ENCODE measurements at regions not wholly inside any gene's neighbourhood (a gene's known extent, or its start where the extent isn't known, plus 50 kb on each side); places are given as distances from the start of the nearest gene placed in this dataset.

DNA sequence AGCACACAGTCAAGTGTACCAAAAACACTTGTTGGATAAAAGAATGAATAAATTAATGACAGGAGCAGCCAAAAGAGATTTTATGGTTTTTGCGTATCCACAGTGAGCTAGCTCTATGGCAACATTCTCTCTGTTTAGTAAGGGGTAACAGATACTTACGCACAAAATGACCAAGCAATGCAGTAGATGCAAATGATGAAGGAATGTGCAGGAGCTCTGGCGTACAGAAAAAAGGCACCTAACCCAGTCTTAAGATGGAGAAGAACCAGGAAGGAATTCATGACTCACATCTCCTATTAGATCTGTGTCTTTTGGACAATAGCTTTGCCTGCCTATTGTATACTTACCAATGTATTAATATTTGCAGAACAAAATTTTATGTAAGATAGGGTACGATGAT, 191.9 kb upstream of the PREP start:
- DNase-seq (ENCODE audit: low read depth), result no peak
- TF ChIP-seq MYC (IDR thresholded peaks at IDR 0.05; ENCODE audit: low read depth, low read length), result no peak
- TF ChIP-seq, protein P1, sequence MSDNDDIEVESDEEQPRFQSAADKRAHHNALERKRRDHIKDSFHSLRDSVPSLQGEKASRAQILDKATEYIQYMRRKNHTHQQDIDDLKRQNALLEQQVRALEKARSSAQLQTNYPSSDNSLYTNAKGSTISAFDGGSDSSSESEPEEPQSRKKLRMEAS (IDR thresholded peaks at IDR 0.05; ENCODE audit: low read depth, low read length), result no peak
- TF ChIP-seq POLR2A (IDR thresholded peaks at IDR 0.05; ENCODE audit: extremely low read depth, insufficient read length), result no peak
- TF ChIP-seq, protein P2, sequence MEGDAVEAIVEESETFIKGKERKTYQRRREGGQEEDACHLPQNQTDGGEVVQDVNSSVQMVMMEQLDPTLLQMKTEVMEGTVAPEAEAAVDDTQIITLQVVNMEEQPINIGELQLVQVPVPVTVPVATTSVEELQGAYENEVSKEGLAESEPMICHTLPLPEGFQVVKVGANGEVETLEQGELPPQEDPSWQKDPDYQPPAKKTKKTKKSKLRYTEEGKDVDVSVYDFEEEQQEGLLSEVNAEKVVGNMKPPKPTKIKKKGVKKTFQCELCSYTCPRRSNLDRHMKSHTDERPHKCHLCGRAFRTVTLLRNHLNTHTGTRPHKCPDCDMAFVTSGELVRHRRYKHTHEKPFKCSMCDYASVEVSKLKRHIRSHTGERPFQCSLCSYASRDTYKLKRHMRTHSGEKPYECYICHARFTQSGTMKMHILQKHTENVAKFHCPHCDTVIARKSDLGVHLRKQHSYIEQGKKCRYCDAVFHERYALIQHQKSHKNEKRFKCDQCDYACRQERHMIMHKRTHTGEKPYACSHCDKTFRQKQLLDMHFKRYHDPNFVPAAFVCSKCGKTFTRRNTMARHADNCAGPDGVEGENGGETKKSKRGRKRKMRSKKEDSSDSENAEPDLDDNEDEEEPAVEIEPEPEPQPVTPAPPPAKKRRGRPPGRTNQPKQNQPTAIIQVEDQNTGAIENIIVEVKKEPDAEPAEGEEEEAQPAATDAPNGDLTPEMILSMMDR (IDR thresholded peaks at IDR 0.05; ENCODE audit: low read depth, low read length), result no peak
- no peak overlapping the region for H3K4me3 ChIP-seq (ENCODE audit: low read depth, low read length)

DNA sequence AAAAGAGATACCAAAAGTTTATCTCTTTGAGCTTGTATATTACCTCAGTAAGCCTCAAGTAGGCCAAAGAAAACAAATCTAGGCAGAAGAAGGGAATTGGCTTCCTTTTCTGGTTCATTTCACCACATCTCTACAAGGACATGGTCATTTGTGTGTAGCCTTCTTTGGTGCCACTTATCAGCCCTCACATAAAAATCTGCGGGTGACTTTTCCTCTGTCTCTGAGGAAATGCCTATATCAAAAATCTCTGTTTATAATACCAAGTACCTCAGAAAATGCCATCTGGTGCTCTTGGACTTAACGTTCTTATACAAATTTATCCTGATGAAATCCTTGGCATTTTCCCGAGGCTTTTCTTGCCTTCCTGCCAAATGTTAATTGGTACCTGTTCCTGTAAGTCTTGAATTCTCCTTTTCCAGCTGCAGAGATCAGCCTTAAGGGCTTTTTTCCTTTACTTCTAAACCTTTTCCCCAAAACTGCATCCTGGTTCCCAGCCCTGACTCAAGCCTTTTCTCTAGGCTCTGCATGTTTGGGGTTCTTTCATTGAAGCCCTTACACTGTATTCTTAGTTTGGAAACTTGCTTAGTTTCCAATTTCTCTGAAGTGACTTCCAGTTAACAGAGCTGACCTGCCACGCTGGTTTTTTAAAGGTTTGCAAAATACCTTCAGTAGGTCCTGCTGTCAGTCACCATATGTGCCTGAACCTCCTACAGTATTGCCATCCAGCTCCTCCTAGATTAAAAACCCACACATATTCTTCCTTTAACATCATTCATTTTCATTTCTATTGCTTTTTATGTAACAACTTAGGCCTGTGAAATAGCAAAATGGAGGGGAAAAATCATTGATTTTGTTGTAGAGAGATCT, 191.2 kb upstream of the PREP start:
- TF ChIP-seq, protein P1 (IDR thresholded peaks at IDR 0.05; ENCODE audit: low read depth, low read length), result no peak
- TF ChIP-seq POLR2A (IDR thresholded peaks at IDR 0.05; ENCODE audit: extremely low read depth, insufficient read length), result no peak
- TF ChIP-seq, protein P2 (IDR thresholded peaks at IDR 0.05; ENCODE audit: low read depth, low read length), result no peak
- TF ChIP-seq MYC (IDR thresholded peaks at IDR 0.05; ENCODE audit: low read depth, low read length), result no peak
- H3K4me3 ChIP-seq (ENCODE audit: low read depth, low read length), result no peak overlapping the region
- DNase-seq (ENCODE audit: low read depth), result no peak

DNA sequence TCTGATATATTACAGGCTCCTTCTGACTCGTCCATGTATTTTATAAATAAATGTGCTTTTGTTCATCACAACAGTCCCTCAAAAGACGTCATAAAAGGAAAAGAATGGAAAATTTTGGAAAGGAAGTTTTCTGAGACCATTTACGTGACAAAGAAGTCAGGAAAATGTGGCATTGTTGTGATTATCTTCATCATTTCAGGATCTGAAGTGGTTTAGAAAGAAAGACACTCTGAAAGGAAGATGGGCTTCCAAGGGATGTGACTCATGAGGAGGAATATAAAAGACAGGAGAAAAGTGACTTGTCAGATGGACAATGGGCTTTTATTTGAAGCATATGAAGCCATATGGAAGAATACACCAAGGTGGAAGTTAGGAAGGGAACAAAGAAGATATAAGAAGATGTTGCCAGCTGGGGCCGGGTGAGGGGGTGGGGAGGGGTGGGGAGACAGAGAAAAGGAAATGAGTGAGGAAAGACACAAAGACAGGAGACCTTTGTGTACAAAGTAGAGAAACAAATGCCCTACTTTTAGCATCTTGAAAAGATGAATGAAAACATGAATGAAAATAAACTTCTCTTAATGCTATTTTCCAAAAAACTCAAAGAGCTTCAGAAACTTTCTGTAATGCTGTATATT, 190.3 kb upstream of the PREP start:
- TF ChIP-seq POLR2A (IDR thresholded peaks at IDR 0.05; ENCODE audit: extremely low read depth, insufficient read length), result no peak
- TF ChIP-seq, protein P2 (IDR thresholded peaks at IDR 0.05; ENCODE audit: low read depth, low read length), result no peak
- no peak for TF ChIP-seq MYC (IDR thresholded peaks at IDR 0.05; ENCODE audit: low read depth, low read length)
- TF ChIP-seq, protein P1 (IDR thresholded peaks at IDR 0.05; ENCODE audit: low read depth, low read length), result no peak
- no peak overlapping the region for H3K4me3 ChIP-seq (ENCODE audit: low read depth, low read length)
- no peak for DNase-seq (ENCODE audit: low read depth)

DNA sequence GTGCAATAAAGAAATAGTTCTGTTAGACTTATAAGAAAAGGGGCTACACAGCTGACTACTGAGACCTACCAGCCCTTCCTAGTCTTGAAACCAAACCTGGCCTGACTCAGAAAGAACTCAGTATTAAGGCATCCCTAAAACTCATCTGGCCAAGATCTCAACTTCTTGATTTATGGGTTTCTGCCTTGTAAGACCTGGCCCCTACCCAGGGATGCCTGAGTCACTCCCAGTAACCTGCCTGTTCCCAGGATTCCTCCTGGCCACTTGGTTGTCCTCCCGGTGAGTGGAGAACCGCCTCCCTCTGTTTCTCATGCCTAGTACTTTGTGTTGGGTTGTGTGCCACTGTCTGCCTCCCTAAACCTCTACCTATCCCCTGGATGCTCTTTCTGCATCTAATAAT, 189.4 kb upstream of the PREP start:
- TF ChIP-seq POLR2A (IDR thresholded peaks at IDR 0.05; ENCODE audit: extremely low read depth, insufficient read length) (no peak), MYC (IDR thresholded peaks at IDR 0.05; ENCODE audit: low read depth, low read length) (no peak)
- TF ChIP-seq, protein P2 (IDR thresholded peaks at IDR 0.05; ENCODE audit: low read depth, low read length), result no peak
- TF ChIP-seq, protein P1 (IDR thresholded peaks at IDR 0.05; ENCODE audit: low read depth, low read length), result no peak
- DNase-seq (ENCODE audit: low read depth), result no peak
- no peak overlapping the region for H3K4me3 ChIP-seq (ENCODE audit: low read depth, low read length)

DNA sequence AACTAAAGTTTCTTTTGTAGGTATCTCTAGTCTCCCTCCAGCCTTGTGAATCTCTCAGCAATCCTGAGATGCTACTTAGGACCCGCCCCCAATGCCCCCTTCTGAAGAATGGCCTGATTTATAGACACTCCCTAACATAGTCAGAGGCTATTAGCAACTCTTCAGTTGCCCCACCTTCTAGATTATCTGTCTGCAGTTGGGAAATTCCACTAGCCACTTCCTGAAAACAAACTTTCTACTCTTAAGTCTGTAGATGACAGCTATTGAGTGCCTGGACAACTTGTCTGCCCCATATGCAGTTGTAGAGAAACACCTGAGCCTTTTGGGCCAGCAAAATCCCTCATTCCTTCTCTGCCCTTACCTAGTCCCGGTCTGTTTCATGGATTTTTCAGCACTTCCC, 188.2 kb upstream of the PREP start:
- DNase-seq (ENCODE audit: low read depth), result peak; percentile 70
- TF ChIP-seq, protein P1 (IDR thresholded peaks at IDR 0.05; ENCODE audit: low read depth, low read length), result no peak
- TF ChIP-seq MYC (IDR thresholded peaks at IDR 0.05; ENCODE audit: low read depth, low read length), result 0 out of 2 replicates have a peak, but pooled peaks have one; percentile 8
- TF ChIP-seq POLR2A (IDR thresholded peaks at IDR 0.05; ENCODE audit: extremely low read depth, insufficient read length), result no peak
- TF ChIP-seq, protein P2 (IDR thresholded peaks at IDR 0.05; ENCODE audit: low read depth, low read length), result no peak

More for the DNA sequence above, 188.2 kb upstream of the PREP start:
- H3K4me3 ChIP-seq (ENCODE audit: low read depth, low read length), result no peak overlapping the region
